ENCODE measurements at regions not wholly inside any gene's neighbourhood (a gene's known extent, or its start where the extent isn't known, plus 50 kb on each side); places are given as distances from the start of the nearest gene placed in this dataset.

DNA sequence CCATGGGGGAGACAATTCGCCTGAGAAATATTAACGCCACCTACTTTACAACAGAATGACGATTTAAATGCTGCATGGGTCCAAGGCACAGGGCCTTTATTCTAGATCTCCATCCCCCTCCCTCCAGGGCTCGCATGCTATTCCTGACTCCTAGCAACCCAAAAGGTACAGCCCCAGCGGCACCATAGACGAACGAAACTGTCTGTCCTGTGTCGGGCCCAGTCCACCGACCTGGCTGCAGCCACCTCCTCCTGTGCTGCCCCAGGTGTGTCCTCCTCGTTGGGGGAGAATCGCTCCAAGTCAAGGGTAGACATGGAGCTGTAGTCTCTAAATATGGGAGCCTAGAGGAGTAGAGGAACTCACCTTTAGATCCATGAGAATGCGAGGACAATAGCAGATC is 196.5 kb downstream of the TOMM20 start:
- peak; percentile 49 for DNase-seq

DNA sequence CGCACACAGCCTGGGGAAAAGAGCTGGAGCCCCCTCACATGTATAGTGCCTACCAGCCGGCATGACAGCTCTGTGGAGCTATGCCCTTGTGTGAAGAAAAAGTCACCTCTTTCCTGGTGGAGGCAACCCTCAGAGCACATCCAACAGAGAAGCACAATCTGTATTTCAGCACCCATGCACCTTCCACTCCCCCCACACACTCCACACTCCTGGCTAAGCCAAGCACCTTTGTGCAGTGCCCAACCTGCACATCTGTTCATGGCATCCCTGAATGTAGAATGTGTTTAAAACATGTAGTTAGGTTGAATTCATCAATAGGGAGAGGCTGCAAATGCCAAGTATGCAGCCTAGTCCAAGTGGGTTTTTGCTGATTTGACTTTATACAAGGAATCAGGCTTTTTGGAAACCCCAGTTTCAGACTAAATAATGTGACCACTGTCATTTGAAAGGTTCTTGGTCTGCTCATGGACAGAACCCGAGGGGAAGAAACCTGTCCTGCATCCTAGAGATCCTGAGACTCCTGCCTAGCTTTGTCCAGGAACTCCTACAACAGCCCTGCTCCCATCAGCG is 197.1 kb downstream of the TOMM20 start:
- peak; percentile 38 for DNase-seq

DNA sequence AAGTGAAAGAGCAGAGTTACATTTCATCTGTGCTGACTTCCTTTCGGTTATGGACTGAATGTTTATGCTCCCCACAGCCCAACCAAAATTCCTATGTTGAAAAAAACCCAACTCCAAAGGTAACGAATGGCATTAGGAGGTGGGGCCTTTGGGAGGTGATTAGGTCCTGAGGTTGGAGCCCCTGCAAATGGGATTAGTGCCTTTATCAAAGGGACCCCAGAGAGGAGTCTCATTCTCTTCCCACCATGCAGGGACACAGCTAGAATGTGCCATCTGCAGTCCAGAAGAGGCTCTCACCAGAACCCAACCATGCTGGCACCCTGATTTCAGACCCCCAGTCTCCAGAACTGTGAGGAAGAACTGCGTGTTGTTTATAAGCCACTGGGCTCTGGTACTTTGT is 199.3 kb downstream of the TOMM20 start:
- peak; percentile 52 for DNase-seq

DNA sequence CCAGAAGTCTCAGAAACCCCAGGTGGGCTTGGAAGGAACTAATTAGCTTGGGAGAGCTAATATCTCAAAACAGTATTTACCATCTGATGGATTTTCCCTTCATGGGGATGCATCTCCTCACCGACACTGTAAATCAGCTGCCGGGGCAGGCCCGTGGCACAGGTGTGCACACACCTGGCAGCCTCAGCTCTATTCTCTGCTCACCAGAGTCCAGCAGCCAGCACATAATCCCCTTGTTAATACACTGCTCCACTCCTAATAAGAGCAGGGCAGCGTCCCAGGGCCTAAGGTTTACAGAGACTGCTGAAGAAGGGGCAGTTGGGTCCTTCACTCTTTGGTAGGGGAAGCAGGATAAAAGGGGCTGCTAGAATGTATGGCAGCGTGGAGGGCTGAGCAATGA is 200.0 kb downstream of the TOMM20 start:
- peak; percentile 56 for DNase-seq

DNA sequence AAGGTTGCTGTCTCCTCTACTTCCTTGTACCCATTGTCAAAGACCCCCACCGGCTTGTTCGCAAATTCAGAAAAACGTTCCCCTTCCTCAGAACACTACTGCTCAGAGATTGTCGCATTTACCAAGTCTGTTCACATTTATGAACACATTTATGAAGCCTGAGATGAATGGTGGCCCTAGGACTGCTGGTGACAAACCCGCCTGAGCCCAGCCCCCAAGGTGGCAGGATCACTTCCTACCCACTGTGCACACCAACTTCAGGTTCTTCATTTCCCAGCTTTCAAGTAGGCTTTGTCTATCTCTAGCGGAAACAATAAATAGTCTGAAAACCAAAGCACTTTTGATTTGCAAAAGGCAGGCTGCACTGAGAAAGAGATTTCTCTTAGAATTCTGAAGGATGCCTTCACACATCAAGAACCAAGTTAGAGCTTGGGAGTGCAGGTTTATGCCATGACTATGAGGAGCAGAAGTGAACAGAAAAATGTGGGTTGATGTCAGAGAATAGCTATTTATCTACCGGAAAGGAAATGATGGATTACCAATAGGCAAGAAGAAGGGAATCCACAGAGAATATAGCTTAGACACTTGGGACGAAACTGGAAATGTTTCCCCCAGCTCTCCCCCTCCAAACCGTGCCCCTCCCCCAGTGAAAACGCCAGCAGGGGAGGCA is 200.5 kb downstream of the TOMM20 start:
- peak; percentile 57 for DNase-seq

DNA sequence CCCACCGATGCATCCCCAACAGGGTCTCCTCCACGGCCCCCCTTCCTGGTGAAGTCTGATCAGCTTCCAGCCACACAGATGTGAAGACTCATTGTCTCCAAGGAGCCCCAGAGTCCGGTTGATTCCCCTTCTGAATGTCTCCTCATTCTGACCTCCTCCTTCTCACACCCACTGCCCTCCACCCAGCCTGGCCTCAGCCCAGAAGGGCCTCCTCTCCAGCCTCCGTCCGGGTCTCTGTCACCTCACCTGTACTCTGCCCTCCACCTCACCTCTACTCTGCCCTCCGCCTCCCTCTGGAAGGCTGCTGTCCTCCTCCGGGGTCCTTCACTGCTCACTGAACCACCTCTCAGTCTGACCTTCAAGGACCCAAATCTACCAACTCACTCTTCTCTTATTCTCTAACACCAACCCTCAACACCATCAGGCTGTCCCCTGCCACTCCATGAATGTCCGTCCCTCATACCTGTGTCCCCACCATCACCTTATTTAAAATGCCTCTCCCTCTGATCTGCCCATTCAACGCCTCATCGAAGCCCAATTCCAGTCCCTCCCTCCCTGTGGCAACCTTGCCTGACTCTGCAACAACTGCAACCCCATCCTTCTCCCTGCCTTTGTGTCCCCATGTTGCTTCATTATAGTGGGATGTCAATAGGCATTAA is 201.2 kb downstream of the TOMM20 start:
- DNase-seq = no peak

DNA sequence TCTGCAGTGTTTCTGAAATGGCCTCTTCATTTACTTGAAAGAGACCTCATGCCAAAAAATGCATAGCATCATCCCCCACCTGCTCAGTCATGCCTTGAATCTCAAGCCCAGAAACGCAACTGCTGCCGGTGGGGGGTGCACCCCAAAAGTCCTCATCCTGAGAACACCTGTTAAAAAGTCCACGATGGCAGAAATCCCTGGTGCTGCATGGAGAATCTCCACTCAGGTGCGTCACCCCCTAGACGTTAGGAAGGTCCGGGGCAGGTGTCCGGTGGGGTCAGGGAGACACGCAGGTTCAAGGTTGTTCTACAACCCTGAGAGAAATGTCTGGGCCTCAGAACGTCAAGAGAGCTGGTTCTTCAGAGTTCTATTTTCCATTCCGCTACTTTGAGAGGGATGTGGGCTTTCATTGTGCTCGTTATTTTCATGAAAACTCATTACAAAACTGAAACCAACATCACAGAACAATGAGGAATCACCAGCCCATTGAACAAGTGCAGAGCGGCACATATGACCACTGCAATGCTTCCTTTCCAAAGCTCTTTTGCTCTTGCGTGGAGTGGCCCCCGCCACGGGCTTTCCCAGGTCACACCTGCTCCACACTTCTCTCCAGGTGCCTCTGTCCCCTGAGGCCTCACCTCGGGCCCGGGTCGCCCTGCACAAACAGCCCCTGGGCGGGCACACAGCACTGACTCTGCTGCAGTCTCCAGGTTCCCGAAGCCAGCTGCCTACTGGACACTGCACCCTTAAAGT is 201.9 kb downstream of the TOMM20 start:
- DNase-seq = peak; percentile 81

DNA sequence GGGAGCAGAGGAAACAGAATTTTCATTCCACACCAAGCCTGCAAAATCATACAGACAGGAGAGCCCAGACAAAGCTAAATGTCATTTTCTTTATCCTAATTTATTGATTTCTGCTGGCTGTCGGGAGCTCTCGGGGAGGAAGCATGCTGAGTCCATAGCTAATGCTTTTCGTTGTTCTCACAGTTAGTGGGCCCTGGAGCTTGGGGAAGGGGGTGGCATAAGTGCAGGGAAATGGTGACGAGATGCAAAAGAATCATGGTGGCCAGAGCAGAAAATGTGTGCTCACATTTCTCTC is 202.4 kb downstream of the TOMM20 start:
- no peak for DNase-seq

DNA sequence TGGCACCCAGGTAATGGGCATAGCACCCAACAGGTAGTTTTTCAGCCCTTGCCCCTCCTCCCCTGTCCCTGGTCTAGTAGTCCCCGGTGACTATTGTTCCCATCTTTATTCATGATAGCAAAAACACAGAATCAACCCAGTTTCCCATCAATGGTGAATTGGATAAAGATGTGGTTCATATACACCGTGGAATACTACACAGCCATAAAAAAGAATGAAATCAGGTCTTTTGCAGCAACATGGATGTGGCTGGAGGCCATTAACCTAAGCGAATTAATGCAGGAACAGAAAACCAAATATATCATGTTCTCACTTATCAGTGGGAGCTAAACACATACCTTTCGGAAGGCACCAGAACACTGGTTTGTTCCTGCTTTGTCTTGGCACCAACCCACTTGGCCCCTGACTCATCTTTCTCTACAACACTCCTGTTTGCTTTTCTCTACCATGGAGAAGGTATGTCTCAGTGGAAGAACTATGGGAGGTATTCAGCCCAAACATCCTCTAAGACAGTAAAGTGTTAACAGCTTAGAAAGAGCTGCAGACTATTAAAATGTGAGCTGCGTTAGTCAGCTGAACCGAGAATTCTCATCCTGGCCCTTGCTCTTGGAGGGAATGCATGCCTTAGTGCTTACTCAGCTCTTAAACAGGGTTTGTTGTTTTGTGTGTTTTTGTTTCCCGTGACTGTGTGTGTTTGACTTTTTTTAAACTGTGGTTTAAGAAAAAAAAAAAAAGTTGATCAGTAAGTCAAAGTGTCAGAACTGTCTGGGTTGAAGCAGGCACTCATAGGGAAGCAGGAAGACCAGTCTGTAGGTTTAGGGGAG is 203.0 kb downstream of the TOMM20 start:
- DNase-seq = peak; percentile 52

DNA sequence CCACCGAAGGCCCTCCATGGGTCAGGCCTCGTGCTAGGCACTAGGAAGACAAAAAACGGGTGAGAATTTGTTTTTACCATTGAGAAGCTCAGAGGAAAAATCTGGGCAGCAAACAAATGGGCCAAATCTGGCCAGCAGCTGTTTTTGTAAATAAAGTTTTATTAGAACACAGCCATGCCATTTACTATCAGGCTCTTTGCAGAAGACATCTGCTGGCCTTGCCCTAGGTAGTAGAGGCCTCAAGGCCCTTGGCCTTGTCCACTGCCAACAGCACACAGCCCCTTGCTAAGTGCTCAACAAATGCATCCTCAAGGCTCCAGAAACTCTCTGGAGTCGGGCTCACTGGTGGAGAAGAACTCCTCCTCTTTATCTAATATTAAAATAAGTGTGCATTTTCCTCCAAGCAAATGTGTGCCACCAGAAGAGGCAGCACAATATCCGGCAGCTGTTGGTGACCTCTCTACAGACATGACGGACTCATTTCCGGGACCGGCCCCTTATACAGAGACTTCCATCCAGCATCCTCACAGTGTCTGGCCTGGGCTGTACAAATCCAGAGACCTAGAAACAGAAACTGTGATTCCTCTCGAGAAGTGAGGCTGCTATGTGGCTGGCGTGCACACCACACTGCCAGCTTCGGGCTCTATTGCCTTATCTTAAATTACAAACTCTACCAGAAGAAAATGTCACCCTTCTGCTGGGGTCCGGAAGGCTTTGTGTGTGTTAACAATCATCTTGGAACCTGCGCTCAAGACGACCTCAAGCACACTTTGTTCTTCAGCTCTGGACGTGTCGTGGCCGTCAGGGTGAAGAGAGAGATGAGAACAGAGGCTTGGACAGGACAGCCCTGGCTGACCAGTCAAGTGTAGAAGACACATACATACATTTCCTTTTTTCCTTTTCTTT is 203.9 kb downstream of the TOMM20 start:
- DNase-seq = peak; percentile 52

DNA sequence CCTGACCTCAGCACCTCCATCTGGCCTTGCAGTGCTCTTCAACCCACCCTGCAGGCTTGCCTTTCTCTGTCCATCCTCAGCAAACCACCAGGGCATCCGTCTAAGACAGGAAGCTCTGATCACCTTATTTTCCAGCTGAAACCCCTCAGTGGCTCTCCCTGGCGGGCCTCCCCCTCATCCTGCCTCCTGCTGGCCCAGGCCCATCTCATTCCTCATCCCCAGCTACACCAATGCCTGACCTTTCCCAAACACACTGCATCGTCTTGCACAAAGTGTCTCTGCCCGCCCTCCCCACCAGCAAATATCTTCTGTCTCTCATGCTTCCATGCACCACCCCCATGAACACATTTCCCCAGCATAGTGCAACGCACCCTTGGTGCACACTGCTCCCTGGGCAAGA is 205.0 kb downstream of the TOMM20 start:
- DNase-seq = peak; percentile 43

DNA sequence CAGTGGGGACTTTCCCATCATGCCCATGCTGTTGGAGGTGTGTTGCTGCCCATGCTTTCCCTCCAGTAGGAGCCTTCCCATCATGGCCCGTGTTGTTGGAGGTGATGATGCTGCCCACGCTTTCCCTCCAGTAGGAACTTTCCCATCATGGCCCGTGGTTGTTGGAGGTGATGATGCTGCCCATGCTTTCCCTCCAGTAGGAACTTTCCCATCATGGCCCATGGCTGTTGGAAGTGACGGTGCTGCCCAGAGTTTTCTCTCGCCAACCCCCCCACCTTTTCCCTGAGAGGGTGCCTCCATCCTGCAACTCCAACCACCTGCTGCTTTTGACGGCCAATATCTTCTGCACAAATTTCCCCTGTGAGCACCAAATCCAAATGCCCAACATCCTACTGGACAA is 205.7 kb downstream of the TOMM20 start:
- DNase-seq = no peak

DNA sequence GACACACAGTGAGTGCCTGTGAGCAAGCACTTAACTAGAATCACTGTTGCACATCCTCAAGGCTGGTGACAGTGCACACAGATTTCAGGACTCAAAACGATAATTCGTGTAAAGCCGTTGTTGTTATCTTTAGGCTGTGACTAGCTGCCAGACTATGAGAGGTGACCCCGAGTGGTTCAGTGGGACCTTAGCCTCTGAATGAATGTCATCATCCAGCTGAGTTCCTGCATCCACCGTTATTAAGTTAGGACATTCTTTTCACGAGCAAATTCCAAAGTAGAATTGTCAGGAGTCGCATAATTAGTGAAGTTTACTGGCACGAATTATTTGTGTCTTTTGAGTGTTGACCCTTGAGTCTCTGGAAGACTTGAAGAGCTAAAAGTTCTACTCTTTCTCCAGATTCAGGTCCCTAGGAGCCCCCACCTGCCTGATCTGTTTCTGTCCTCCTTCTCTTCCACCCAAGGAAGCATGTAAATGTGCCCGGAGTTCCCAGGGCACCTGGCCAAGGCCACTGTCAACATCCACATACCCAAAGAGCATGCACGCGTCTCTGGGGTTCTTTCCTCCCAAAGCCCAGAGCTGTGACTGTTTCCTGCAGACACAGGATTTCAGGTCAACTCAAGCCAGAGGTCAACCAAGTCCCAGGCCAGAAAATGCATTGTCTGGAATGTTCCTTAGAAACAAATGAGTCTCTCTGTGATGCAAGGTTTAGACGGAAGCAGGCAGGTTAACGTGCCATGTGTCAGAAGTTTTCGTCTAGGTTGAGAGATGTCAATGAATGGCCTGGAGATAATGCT is 207.2 kb downstream of the TOMM20 start:
- no peak for DNase-seq

DNA sequence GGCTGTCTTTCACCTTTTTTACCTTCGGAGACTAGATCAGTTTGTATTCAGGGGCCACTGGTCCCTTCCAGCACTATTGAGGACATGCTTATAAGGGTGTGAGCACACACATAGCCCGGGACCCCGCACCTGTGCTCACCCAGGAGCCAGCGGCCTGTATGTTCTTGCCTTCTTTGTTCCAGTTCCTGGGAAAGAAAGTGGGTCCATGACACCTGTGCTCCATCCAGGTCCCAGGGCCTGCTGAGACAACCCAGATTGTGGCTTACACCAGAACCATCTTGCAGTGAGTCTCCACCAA is 207.8 kb downstream of the TOMM20 start:
- DNase-seq = no peak

DNA sequence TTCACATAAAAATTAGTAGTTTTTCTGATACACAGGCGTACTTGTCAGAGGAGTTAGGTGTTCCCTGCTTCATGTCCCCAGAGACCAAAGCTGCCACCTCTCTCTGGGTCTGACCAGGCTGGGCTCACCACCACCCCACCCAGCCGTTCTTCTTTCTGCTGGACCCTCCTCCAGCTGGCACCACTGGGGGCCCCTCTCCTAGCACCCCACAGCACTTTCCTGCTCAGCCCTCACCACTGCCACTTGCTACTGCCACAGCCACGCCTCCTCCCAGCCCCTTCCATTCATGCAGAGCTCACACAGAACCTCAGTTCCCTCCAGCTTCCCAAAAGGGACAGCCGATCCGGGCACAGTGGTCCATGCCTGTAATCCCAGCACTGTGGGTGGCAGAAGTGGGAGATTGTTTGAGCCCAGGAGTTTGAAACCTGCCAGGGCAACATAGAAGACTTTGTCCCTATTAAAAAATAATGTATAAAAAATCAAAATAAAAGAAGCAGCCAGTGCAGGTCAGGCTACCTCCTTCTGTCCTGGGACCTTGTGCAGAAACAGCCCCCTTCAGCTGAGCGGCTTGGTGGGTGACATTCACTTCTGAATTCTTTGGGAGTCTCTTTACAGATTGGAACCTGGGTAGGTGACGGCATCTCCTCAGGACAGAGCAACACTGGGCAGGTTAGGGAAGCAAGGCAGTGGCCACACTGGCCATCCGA is 208.3 kb downstream of the TOMM20 start:
- no peak for DNase-seq

DNA sequence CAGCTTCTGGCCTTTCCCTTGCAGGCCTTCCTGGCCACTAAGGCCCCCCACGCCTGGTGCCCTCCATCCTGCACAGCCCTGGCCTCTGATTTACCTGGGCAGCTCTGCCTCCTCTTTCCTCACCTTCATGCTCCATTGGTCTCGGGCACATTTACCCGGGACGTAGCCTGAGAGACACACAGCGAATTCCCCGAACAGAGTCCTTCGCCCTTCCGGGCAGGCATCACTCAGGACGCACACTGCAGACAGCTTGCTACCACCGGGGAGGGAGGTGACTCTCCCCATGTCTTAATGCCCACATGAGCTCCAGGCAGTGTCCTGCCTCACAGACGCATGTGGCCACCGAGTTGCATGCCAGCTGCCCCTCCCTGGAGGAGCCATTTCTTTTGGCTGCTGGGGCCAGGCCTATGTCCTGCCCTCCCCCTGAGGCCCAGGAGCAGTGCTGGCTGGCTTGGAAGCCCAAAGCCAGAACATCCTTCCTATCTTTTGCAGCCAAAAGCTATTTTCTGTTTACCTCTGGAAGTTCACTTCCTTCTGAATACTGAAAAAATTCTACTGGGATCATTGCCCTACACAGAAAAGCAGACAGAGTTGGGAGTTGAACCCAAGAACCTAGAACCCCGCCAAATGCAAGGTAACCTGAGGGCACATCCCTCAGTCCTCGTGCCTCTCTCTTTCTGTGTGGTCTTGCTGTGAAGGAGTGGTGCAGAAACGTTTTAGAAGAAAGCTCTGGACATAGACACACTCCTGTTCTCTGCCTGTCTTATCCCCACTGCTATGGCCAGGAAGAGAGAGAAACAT is 209.5 kb downstream of the TOMM20 start:
- no peak for DNase-seq

DNA sequence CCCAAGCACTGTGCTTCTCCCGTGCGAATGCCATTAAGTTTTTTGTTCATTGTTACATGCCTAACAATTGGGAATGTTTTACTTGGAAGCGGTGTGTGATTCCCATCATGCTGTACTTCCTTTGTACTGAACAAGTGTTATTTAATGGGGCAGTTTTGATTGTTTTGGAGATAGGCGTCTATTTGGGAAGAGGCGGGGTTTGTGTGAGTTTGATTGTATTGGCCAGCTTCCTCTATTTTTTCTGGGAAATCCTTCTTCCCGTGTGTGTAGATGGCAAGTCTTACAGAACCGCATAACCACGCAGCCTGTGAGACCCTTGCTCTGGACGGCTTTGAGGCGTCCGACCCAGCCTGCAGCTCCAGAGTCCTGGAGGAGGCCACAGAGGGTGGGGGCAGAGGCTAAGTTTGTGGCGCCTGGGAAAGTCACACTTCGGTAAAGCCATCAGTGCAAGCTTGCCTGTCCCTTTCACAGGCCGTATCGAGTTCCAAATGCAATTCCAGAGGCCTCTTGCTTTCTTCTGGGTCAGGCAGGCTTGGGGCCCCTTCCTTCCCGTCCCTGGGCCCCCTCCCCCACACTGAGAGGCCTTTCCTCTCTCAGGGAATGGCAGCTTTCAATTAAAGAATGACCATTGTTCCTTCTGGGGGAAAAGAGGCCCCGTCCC is 210.3 kb downstream of the TOMM20 start:
- no peak for DNase-seq

DNA sequence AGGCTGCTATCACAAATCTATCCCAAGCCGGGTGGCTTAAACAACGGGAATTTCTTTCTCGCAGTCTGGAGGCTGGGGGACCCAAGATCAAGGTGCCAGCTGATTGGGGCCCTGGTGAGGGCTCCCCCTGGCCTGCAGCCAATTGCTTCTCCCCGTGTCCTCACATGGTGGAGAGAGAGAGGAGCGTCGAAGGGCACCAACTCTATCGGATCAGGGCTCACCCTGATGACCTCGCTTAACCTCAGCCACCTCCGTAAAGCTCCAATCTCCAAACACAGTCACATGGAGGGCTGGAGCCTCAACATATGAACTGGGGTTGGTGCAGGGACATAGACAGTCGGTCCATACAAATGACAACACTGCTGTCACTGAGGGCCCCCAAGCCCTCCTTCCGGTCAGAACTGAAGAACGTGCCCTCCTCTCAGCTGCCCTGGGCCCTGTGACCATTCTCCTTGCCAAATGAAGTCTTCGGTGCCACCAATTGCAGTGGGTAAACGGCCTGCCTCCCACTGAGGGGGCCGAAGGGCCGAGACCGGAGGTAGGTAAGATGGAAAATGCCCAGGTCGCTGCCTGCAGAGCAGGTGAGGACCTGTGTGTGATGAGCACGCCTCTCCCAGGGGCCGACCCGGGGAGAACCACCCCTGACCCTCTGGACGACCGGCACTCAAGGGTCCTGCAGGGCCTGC is 211.0 kb downstream of the TOMM20 start:
- DNase-seq = no peak

DNA sequence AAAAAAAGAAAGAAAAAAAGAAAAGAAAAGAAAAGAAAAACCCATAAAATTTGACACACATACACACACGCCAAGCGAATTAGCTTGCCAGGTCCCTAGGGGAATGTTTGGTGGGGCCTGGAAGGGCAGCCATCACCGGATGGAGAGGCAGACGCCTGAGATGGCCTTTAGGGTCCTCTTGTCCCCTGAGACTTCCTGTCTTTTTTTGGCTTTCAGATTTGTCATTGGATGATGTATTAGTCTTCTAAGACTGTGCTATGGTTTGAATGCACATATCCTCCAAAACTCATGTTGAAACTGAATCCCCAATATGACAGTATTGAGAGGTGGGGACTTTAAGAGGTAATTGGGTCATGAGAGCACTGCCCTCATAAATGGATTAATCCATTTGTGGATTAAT is 211.8 kb downstream of the TOMM20 start:
- DNase-seq = no peak
